Lower lobe of right lung (tissue), 2 donors: ENCODE measurements at regions not wholly inside any gene's neighbourhood (a gene's known extent, or its start where the extent isn't known, plus 50 kb on each side); places are given as distances from the start of the nearest gene placed in this dataset.
"Not testable (repeated sequence)": the region's sequence is repeated elsewhere in the genome, so short reads cannot be mapped to it uniquely, and the experiment has no call there.

ENCODE experiments used
- ATAC-seq, 2 donors: fragments of 200-7000 bp; cut with Tn5 transposase; one replicate each; pipeline ENCODE4 v1.9.1; 2020 to 2022; ENCODE audit warnings: mild to moderate bottlenecking in 2 of 2, moderate library complexity in 2 of 2
- DNase-seq: peaks from one replicate; pipeline ENCODE4 v3.0.0-alpha.2; 2020
- H3K27ac ChIP-seq: fragments of 200-600 bp; one replicate; pipeline ENCODE4 v1.8.0; 2022
- H3K27me3 ChIP-seq: fragments of 200-600 bp; one replicate; pipeline ENCODE4 v1.8.0; 2022; ENCODE audit warnings: low read depth
- H3K36me3 ChIP-seq: fragments of 200-600 bp; one replicate; pipeline ENCODE4 v1.8.0; 2022; ENCODE audit warnings: mild to moderate bottlenecking
- H3K4me1 ChIP-seq: fragments of 200-600 bp; one replicate; pipeline ENCODE4 v1.8.0; 2022
- H3K4me3 ChIP-seq: fragments of 200-600 bp; one replicate; pipeline ENCODE4 v1.8.0; 2022; ENCODE audit warnings: mild to moderate bottlenecking
- H3K9me3 ChIP-seq: fragments of 200-600 bp; one replicate; pipeline ENCODE4 v1.8.0; 2022
- intact Hi-C: fragments of 100-400 bp; cut with DNase I; formaldehyde crosslinking; loops from one replicate; pipeline ENCODE4 v1.11.0; 2022
- TF ChIP-seq, protein P1 (sequence below): fragments of 200-600 bp; IDR thresholded peaks from one replicate; pipeline ENCODE4 v1.8.0; 2022; ENCODE audit warnings: antibody characterized with exemption, mild to moderate bottlenecking
- donor health status: DM: no; HTN: yes; CAD: no; lungs with severe emphysema.

DNA sequence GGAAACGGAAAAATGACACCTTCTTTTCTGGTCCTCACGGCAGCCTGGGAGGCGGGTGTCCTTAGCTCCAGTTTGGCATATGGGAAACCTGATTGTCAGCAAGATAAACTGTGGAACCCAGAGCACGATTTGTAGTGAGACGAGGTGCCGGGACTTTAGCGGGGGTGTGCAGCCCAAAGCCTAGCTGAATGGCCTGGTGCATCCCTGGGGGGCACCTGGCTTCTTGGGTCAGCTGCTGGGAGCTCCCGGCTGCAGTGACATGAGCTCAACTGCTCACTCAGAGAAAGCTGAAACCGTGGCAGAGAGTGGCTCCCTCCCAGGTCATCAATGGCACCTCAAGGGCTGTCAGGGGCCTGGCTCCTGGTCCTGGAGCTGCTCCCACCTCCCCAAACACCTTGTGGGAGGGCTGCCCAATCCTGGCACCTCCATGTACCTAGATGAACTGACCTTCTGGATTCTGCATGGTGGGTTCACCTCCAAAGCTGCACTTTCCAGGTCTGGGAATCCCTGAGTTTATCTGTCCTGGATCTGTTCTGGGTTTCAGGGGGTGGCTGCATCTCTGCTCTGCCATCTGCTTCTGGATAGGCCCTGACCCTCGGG lies 260.5 kb downstream of the MATN1 start:
- TF ChIP-seq, protein P1, sequence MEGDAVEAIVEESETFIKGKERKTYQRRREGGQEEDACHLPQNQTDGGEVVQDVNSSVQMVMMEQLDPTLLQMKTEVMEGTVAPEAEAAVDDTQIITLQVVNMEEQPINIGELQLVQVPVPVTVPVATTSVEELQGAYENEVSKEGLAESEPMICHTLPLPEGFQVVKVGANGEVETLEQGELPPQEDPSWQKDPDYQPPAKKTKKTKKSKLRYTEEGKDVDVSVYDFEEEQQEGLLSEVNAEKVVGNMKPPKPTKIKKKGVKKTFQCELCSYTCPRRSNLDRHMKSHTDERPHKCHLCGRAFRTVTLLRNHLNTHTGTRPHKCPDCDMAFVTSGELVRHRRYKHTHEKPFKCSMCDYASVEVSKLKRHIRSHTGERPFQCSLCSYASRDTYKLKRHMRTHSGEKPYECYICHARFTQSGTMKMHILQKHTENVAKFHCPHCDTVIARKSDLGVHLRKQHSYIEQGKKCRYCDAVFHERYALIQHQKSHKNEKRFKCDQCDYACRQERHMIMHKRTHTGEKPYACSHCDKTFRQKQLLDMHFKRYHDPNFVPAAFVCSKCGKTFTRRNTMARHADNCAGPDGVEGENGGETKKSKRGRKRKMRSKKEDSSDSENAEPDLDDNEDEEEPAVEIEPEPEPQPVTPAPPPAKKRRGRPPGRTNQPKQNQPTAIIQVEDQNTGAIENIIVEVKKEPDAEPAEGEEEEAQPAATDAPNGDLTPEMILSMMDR = no peak
- no peaks in the 10 kb centered on the region for H3K36me3 ChIP-seq
- peaks cover 8% of the 10 kb centered on the region for H3K27me3 ChIP-seq
- no peaks in the 10 kb centered on the region for H3K4me1 ChIP-seq
- no peaks in the 10 kb centered on the region for H3K9me3 ChIP-seq
- intact Hi-C loops = no loop called here
- DNase-seq (no peak), ATAC-seq (no peak)
- H3K4me3 ChIP-seq = no peak overlapping the region
- no peak overlapping the region for H3K27ac ChIP-seq

DNA sequence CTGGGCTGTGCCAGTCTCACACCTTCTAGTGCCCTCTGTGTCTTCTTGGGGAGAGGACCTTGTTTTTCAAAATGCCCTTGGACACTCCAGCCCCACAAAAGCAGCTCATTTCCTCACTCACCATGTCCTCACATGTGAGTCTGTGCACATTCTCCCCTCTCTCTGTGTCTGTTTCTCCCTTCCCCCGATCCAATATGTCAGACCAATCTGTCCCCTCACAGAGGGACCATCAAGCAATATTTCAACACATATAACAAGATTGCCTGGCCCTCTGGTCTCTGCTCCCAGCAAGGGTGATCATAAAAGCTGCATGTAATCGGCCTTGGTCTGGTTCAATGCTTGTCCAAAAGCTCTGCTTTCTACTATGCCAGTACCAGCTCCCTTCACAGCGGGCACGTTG lies 261.2 kb downstream of the MATN1 start:
- Histone ChIP-seq H3K4me3 (no peak overlapping the region), H3K27ac (no peak overlapping the region), H3K36me3 (no peaks in the 10 kb centered on the region), H3K27me3 (peaks cover 8% of the 10 kb centered on the region), H3K4me1 (no peaks in the 10 kb centered on the region), H3K9me3 (no peaks in the 10 kb centered on the region)
- intact Hi-C loops = no loop called here
- ATAC-seq (no peak), DNase-seq (no peak)
- TF ChIP-seq, protein P1 = no peak

DNA sequence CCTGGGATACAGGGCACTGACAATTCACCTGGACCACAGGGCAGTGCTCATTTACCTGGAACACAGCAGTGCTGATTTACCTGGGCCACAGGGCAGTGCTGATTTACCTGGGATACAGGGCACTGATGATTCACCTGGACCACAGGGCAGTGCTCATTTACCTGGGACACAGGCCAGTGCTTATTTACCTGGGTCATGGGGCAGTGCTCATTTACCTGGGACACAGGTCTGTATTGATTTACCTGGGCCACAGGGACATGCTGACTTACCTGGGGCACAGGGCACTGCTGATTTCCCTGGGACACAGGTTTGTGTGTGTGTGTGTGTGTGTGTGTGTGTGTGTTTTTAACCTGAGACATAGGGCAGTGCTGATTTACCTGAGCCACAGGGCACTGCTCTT lies 261.7 kb downstream of the MATN1 start:
- no peak overlapping the region for H3K27ac ChIP-seq
- H3K4me3 ChIP-seq = no peak overlapping the region
- intact Hi-C loops = no loop called here
- H3K27me3 ChIP-seq = peaks cover 7% of the 10 kb centered on the region
- no peak for DNase-seq
- no peak for ATAC-seq
- no peaks in the 10 kb centered on the region for H3K4me1 ChIP-seq
- no peaks in the 10 kb centered on the region for H3K9me3 ChIP-seq
- no peaks in the 10 kb centered on the region for H3K36me3 ChIP-seq
- TF ChIP-seq, protein P1 = no peak

DNA sequence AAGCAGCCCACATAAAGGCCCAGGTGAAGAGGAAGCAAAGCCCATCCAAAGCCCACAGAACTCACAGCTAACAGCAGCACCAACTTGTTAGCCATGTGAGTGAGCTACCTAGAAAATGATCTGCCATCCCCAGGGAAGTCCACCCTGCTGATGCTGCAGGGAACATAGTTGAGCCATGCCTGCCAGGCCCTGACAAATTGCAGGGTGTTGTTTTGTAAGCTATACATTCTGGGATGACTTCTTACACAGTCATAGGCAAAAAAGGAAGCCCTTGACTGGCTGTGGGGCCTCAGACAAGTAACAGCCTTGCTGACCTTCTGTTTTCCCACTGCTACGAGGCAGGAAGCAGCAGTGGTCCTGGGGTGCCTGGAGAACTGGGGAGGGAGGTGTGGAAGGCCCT lies 262.7 kb downstream of the MATN1 start:
- Histone ChIP-seq H3K4me1 (no peaks in the 10 kb centered on the region), H3K27ac (no peak overlapping the region), H3K36me3 (no peaks in the 10 kb centered on the region), H3K9me3 (no peaks in the 10 kb centered on the region), H3K4me3 (no peak overlapping the region), H3K27me3 (no peaks in the 10 kb centered on the region)
- TF ChIP-seq, protein P1 = no peak
- intact Hi-C loops = no loop called here
- DNase-seq = no peak
- ATAC-seq = no peak

DNA sequence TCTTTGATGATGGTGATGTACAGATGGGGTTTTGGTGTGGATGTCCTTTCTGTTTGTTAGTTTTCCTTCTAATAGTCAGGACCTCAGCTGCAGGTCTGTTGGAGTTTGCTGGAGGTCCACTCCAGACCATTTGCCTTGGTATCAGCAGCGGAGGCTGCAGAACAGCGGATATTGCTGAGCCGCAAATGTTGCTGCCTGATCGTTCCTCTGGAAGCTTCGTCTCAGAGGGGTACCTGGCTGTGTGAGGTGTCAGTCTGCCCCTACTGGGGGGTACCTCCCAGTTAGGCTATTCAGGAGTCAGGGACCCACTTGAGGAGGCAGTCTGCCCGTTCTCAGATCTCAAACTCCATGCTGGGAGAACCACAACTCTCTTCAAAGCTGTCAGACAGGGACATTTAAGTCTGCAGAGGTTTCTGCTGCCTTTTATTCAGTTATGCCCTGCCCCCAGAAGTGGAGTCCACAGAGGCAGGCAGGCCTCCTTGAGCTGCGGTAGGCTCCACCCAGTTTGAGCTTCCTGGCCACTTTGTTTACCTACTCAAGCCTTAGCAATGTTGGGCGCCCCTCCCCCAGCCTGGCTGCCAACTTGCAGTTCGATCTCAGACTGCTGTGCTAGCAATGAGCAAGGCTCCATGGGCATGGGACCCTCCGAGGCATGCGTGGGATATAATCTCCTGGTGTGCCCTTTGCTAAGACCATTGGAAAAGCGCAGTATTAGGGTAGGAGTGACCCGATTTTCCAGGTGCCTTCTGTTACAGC lies 264.5 kb downstream of the MATN1 start:
- DNase-seq, ATAC-seq: not testable (repeated sequence)

DNA sequence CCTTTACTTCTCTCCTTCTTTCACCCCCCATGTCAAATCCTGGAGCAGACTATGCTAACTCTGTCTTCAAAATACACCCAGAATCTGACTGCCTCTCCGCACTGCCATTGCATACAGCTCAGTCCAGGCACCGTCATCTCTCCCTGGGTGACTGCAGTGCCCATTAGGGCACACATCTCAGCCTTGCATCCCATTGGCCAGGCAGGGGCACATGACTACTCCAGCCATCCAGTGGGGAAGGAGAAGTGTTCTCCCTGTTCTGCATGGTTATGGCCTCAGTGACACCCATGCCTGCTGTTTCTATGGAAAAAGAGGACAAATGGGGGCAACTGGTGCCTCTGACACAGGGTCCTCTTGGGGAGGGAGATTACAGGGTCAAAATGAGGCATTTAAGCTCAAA lies 270.5 kb downstream of the MATN1 start:
- intact Hi-C loops = no loop called here
- TF ChIP-seq, protein P1 = no peak
- DNase-seq = no peak

More for the DNA sequence above, 264.5 kb downstream of the MATN1 start:
- H3K9me3 ChIP-seq, H3K4me1 ChIP-seq, H3K27me3 ChIP-seq, H3K27ac ChIP-seq, H3K4me3 ChIP-seq, H3K36me3 ChIP-seq, intact Hi-C loops: not testable (repeated sequence)

More for the DNA sequence above, 270.5 kb downstream of the MATN1 start:
- ATAC-seq = no peak
- H3K27ac ChIP-seq = no peak overlapping the region
- no peak overlapping the region for H3K4me3 ChIP-seq
- no peaks in the 10 kb centered on the region for H3K9me3 ChIP-seq
- H3K36me3 ChIP-seq = no peaks in the 10 kb centered on the region
- H3K27me3 ChIP-seq = no peaks in the 10 kb centered on the region
- no peaks in the 10 kb centered on the region for H3K4me1 ChIP-seq
